Fibroblast of skin of scalp (primary cell): ENCODE measurements at regions not wholly inside any gene's neighbourhood (a gene's known extent, or its start where the extent isn't known, plus 50 kb on each side); places are given as distances from the start of the nearest gene placed in this dataset.

Experiments used
- DNase-seq: peaks from one replicate; pipeline ENCODE4 v3.0.0-alpha.2; 2013

DNA sequence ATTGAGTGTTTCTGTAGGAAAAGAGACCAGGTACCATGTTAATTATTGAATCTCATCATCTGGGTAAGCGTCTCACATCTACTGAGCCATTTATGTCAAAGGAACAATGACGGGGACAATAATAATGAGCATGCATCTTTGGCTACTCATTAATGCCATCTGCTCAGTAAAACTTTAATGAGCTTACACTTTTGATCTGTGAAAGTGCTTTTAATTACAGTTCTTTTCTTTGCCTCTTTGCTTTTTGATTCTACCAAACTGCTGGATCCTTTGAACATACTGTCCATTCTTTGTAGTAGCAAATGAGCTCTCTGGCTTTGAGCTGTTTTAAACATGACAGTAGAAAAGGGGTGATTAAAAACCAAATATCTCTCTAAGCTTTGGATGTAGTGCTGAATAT is 181.2 kb upstream of the IVNS1ABP start:
- DNase-seq = no peak

DNA sequence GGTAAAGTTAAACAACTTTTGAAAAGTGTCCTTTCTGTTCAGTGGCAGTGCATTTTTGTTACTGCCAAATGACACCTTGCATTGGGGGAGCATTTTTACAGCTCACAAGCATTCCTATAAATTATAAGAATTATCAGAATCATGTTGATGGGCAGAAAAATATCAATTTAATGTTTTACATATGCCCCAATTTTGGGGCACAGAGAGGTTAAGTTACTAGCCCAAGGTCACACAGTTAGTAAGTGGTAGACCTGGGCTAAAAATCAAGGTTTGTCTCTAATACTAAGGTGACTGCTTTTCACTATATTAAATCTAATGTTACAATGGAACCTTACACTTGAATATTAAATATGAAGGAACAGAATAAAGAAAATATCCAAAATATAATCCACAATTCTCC is 180.1 kb upstream of the IVNS1ABP start:
- DNase-seq = no peak

DNA sequence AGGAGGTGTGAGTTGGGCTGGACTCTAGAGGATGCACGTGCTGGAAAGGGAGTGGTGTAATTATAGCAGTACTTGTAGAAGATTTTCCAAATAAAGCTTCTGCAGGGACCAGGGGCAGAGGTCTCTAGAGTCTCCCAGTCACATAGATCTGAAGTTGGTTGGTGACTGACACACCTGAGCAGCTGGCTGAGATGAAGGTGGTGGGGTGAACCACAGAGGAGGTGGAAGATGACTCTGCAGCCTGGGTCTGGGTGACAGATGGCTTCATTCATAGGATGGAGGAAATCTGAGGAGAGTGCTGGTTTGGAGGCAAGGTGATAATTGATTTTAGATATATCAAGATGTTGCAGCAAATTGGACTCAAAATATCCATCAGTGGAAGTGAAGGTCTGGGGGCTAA is 178.9 kb upstream of the IVNS1ABP start:
- no peak for DNase-seq

DNA sequence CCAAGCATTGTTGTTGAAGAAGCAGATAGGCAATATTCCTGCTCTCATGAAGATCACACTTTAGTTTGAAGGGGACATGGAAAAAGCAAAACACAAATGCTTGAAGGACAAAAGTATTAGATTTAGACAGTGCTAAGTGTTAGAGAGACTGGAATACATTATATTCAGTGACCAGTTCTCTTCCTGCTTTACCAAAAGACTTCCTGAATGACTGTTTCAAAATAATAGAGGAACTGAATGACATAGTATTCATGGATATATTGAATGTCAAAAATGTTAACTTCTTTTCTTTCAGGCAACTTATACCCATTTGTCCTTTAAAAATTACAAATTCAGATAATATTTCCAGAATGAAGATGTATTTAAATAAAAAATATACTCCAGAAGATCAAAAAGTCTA is 178.0 kb upstream of the IVNS1ABP start:
- DNase-seq = no peak

- DNase-seq = no peak
These were observed 175.2 kb upstream of the IVNS1ABP start for GRCh38 chr1:185492089-185492825.

GRCh38 chr1:185491604-185492003 is 174.6 kb upstream of the IVNS1ABP start:
- DNase-seq = no peak

DNA sequence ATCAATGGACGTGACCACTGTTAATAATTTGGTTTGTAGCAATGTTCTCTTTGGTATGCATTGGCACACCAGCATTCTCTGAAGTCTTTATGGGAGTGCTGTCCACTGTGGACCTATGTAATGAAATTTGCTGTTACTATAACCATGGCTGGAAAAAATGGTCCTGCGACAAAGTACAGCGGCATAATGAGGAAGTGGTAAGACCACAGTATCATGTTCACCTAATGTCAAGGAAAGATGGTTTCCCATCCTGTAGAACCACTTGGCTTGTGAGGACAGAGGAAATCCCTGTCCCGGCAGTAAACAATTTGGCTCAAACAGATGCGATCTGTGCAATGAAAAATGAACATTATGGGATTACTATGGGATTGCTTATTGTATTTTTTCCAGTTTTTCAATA is 173.9 kb upstream of the IVNS1ABP start:
- no peak for DNase-seq

- DNase-seq = no peak
These were observed 172.4 kb upstream of the IVNS1ABP start for GRCh38 chr1:185489406-185489805.

DNA sequence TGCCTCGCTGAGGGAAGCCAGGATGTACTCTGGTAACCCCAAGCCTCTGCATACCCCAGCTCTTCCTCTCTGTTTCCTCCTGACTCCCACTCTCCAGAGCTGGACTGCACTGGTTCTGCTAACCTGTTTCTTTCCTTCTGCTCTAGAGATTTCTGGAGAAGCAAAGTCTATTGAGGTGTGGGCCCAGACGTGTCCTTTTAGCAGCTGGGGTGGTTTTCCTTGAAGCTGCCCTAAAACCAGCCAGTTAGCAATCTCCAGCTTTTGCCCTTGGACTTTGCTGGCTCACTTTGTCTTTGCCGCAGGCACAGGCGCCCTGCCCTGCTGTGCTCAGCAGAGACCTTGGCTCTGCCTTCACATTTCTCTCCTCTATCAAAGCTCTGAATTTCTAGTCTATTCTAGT is 171.8 kb upstream of the IVNS1ABP start:
- no peak for DNase-seq

GRCh38 chr1:185487936-185488335 is 170.9 kb upstream of the IVNS1ABP start:
- DNase-seq = no peak

GRCh38 chr1:185487026-185487425 is 170.0 kb upstream of the IVNS1ABP start:
- DNase-seq = peak; percentile 14

GRCh38 chr1:185486346-185486745 is 169.3 kb upstream of the IVNS1ABP start:
- no peak for DNase-seq

GRCh38 chr1:185483664-185484450 is 166.8 kb upstream of the IVNS1ABP start:
- DNase-seq = peak; percentile 98

GRCh38 chr1:185483217-185483616 is 166.2 kb upstream of the IVNS1ABP start:
- no peak for DNase-seq

GRCh38 chr1:185480545-185480944 is 163.5 kb upstream of the IVNS1ABP start:
- DNase-seq = peak; percentile 83

GRCh38 chr1:185479796-185480195 is 162.8 kb upstream of the IVNS1ABP start:
- no peak for DNase-seq

- no peak for DNase-seq
These were observed 161.8 kb upstream of the IVNS1ABP start for GRCh38 chr1:185478877-185479276.

GRCh38 chr1:185477638-185478580 is 160.9 kb upstream of the IVNS1ABP start:
- DNase-seq = no peak

DNA sequence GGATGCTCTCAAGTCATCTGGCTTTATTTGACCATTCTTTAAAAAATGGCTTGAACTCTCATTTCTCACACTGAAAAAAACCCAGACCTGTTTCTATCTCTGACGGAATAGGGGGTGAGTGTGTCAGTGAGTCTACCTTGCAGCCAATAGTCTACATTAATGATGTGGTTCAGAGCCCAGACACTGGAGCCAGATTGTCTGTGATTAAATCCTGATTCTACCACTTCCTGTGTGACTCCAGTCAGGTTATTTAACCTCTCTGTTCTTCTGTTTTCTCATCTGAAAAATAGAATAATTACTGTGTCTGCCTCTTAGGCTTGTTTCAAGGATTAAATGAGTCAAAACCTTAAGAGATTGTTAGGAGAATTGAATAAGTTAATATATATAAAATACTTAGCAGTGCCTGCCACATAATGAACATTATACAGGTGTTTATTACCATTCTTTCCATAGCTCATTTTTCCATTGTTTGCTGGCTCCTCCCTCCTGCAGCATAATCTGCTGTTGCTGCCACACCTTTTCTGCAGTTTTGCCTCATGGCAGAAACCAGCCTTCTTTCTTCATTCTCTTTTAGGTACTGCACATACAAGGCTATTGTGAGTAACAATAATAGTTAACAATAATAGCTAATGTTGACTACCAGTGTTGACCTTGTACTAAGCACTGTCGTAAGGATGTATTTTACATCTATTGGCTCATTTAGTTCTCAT is 157.6 kb upstream of the IVNS1ABP start:
- DNase-seq = no peak

DNA sequence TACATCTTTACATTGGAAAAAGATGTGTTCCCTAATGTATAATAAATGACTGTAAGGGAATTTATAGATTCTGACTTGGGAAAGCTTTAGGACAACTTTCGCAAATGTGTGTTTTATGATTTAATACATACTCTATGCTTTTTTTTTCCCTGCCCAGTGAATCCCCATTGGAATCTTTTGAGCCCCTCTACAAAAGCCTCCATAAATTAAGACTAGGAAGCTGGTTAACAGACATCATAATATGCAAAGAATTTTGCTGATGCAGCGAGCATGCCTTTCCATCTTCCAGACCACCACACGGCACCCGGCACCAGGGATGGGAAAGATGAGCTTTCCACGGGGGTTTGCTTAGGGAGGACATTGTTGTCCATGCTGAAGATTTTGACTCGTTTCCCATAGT is 156.1 kb upstream of the IVNS1ABP start:
- DNase-seq = peak; percentile 61

GRCh38 chr1:185468626-185469025 is 151.6 kb upstream of the IVNS1ABP start:
- DNase-seq = peak; percentile 69

- no peak for DNase-seq
These were observed 150.1 kb upstream of the IVNS1ABP start for GRCh38 chr1:185467122-185467521.
